IPS DF 6.9 (cell line): ENCODE measurements at regions not wholly inside any gene's neighbourhood (a gene's known extent, or its start where the extent isn't known, plus 50 kb on each side); places are given as distances from the start of the nearest gene placed in this dataset.
"Not testable (repeated sequence)": the region's sequence is repeated elsewhere in the genome, so short reads cannot be mapped to it uniquely, and the experiment has no call there.

Source experiments
- DNase-seq: peaks from one replicate; pipeline ENCODE4 v3.0.0-alpha.2; 2013; ENCODE audit warnings: low read depth, low spot score
- H3K27ac ChIP-seq: one replicate; pipeline ENCODE4 v1.5.1; 2013; ENCODE audit warnings: low read length, control low read depth
- H3K27me3 ChIP-seq: 2 replicates; pipeline ENCODE4 v1.6.1; 2013; ENCODE audit warnings: mild to moderate bottlenecking, low read length; ENCODE audit not compliant: control insufficient read depth, insufficient read depth
- H3K36me3 ChIP-seq: 2 replicates; pipeline ENCODE4 v1.6.1; 2013; ENCODE audit warnings: low read length; ENCODE audit not compliant: control insufficient read depth, insufficient read depth
- H3K4me1 ChIP-seq: 2 replicates; pipeline ENCODE4 v1.6.1; 2013; ENCODE audit warnings: low read length; ENCODE audit not compliant: control insufficient read depth, insufficient read depth
- H3K4me3 ChIP-seq: 2 replicates; pipeline ENCODE4 v1.5.1; 2013; ENCODE audit warnings: mild to moderate bottlenecking, low read length
- H3K9me3 ChIP-seq: 2 replicates; pipeline ENCODE4 v1.6.1; 2013; ENCODE audit warnings: low read length, inconsistent platforms; ENCODE audit not compliant: control insufficient read depth, insufficient read depth
- WGBS: extraction: QIAGEN DNeasy Blood & Tissue Kit; methylation state at CpG from one replicate; pipeline ENCODE4 v1.1.7; 2013; ENCODE audit warnings: mixed read lengths, missing lambda C conversion rate; ENCODE audit not compliant: insufficient read length, insufficient coverage; 5-methylcytosine and 5-hydroxymethylcytosine counted together

DNA sequence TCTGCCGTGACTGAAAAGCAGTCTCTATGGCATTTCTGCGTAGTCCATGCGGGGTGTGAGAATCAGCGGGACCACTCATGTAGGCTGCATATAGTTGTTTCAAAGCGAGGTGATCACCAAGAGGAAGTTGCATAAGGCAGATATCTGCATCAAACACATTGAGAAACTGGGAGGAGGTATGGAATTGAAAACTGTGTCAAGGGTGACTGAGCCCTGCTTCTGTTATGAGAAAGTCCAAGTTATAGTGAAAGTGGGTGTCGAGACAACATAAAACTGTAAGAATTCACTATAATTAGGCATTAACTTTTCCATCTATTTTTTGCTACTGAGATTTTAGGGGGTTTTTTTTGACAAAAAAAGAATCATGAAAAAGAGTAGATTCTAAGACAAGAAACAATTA is 109.3 kb downstream of the ZIC1 start:
- no peaks in the 10 kb centered on the region for H3K9me3 ChIP-seq
- H3K36me3 ChIP-seq = no peaks in the 10 kb centered on the region
- H3K27ac ChIP-seq = no peak overlapping the region
- H3K27me3 ChIP-seq = no peaks in the 10 kb centered on the region
- no CpG with 5 or more reads among the region's 6 CpGs for WGBS
- H3K4me1 ChIP-seq = no peaks in the 10 kb centered on the region
- H3K4me3 ChIP-seq = no peak overlapping the region
- no peak for DNase-seq

DNA sequence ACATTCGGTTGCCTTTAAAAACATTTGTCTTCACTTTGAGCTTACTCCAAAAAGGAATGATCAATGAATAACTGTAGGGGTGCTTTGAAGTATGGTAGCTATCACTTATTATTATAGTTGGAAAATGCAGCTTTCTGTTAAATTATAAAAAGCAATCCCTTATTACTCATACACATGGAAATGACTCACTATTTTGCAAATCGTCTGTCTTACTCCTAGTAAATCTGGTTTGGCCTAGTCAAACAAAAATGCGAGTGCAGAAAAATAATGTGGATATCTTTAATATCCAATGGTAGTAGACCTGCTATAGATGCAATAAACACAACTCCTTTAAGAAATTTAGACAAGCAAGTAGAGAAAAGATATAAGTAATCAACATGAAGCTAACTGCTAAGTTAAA is 112.5 kb downstream of the ZIC1 start:
- Histone ChIP-seq H3K4me1 (no peaks in the 10 kb centered on the region), H3K27ac (no peak overlapping the region), H3K27me3 (no peaks in the 10 kb centered on the region), H3K4me3 (no peak overlapping the region), H3K36me3 (no peaks in the 10 kb centered on the region), H3K9me3 (no peaks in the 10 kb centered on the region)
- WGBS = no CpG with 5 or more reads among the region's 3 CpGs
- no peak for DNase-seq

DNA sequence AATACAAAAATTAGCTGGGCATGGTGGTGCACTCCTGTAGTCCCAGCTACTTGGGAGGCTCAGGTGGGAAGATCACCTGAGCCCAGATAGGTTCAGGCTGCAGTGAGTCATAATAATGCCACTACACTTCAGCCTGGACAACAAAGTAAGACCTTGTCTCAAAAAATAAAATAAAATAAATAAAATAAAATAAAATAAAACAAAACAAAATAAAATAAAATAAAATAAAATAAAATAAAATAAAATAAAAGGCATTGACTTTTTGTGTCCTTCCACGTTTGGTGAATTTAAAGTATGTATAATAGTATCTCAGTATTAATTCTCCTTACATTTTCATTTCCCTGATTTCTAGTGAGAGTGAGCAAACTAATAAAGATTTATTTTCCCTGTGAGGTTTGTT is 113.6 kb downstream of the ZIC1 start:
- H3K4me1 ChIP-seq, H3K36me3 ChIP-seq, DNase-seq, H3K27ac ChIP-seq, H3K9me3 ChIP-seq, H3K27me3 ChIP-seq, H3K4me3 ChIP-seq: not testable (repeated sequence)
- no CpG with 5 or more reads among the region's 1 CpG for WGBS

DNA sequence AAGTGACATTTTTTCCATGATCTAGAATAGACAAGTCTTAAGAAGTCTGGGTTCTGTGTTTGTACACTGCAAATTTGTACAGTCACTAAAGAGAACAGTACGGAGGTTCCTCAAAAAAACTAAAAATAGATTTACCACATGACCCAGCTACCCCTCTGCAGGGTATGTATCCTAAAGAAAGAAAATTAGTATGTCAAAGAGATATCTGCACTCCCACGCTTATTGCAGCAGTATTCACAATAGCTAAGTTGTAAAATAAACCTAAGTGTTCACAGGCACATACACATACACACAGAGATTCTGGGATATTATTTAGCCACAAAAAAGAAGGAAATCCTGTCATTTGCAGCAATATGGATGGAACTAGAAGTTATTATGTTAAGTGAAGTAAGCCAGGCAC is 120.4 kb downstream of the ZIC1 start:
- H3K27me3 ChIP-seq = no peaks in the 10 kb centered on the region
- DNase-seq = no peak
- no peaks in the 10 kb centered on the region for H3K9me3 ChIP-seq
- no peak overlapping the region for H3K27ac ChIP-seq
- WGBS = no CpG with 5 or more reads among the region's 2 CpGs
- no peak overlapping the region for H3K4me3 ChIP-seq
- no peaks in the 10 kb centered on the region for H3K36me3 ChIP-seq
- no peaks in the 10 kb centered on the region for H3K4me1 ChIP-seq

DNA sequence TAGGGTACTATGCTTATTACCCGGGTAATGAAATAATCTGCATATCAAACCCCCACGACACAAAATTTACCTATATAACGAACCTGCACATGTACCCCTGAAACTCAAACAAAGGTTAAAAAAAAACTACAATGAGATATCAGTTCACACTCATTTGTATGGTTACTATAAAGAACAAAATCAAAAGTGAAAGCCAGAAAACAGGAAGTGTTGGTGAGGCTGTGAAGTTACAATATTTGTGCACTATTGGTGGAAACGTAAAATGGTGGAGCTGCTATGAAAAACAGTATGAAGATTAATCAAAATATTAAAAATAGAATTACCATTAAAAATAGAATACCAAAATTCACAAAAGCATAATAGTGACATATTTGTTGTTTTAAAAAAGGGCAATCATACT is 128.9 kb downstream of the ZIC1 start:
- Histone ChIP-seq H3K27me3 (no peaks in the 10 kb centered on the region), H3K4me3 (no peak overlapping the region), H3K4me1 (no peaks in the 10 kb centered on the region), H3K9me3 (no peaks in the 10 kb centered on the region), H3K36me3 (no peaks in the 10 kb centered on the region), H3K27ac (no peak overlapping the region)
- no CpG with 5 or more reads among the region's 4 CpGs for WGBS
- DNase-seq = no peak

DNA sequence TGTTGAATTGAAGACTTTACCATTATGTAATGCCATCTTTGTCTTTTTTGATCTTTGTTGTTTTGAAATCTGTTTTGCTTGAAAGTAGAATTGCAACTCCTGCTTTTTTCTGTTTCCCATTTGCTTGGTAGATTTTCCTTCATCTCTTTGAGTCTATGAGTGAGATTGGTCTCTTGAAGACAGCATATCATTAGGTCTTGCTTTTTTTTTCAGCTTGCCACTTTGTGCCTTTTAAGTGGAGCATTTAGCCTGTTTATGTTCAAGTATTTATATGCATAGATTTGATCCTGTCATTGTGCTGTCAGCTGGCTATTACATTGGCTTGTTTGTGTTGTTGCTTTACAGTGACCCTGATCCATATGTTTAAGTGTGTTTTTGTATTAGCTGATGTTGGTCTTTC is 131.8 kb downstream of the ZIC1 start:
- no peak for DNase-seq
- Histone ChIP-seq H3K27ac (no peak overlapping the region), H3K4me1 (no peaks in the 10 kb centered on the region), H3K27me3 (no peaks in the 10 kb centered on the region), H3K36me3 (no peaks in the 10 kb centered on the region), H3K4me3 (no peak overlapping the region), H3K9me3 (no peaks in the 10 kb centered on the region)

DNA sequence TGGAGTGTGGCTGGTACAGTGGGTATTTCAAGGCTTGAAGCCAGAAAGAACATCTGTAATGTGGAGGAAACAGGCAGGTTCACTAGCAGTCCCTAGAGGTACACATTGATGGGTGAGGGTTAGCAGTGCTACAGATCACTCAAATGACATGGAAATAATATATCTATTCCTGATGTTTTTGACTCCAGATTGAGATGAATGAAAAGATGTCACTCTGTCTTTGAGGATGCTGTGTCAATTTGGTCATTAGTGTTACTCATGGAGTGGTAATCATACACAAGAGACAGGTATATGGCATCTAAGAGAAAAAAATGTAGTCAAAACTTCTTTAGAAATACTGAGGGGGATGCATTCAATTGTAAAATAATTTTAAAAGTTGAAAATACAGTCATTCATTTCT is 135.1 kb downstream of the ZIC1 start:
- H3K36me3 ChIP-seq = no peaks in the 10 kb centered on the region
- no peaks in the 10 kb centered on the region for H3K9me3 ChIP-seq
- no peaks in the 10 kb centered on the region for H3K27me3 ChIP-seq
- no peak for DNase-seq
- no peak overlapping the region for H3K27ac ChIP-seq
- no peaks in the 10 kb centered on the region for H3K4me1 ChIP-seq
- no peak overlapping the region for H3K4me3 ChIP-seq

DNA sequence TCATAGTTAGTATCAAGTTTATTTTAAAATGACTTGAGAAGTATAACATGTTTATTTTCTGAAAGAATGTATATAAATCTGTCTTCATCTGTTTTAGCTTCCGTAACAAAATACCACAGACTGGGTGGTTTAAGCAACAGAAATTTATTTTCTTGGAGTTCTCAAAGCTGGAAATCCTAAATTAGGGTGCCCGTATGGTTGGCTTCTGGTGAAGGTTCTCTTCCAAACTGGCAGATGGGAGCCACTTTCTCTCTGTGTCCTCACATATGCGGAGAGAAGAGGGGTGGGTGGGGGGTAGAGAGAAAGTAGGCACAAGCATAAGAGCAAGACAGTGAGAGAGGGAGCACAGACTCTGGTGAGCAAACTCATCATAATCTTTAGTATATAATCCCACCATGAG is 142.3 kb downstream of the ZIC1 start:
- no peaks in the 10 kb centered on the region for H3K4me1 ChIP-seq

DNA sequence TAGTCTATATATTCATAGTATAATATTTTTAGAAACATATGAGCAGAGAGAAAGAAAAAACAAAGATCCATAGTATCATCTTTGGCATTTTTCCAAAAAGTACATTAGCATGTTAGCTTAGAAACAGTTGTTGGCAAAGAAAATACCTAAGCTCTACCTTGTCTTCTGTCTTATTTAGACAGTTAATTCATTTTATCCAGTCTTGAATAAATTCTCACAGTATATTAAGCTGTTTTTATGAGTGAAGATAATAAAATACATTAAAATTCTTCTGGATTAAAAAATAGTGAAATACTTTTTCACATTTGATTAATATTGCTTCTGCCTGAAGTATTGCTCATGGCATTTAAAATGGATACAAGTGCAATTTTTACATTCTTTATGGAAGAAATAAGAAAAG is 145.2 kb downstream of the ZIC1 start:
- Histone ChIP-seq H3K9me3 (no peaks in the 10 kb centered on the region), H3K4me3 (no peak overlapping the region), H3K36me3 (no peaks in the 10 kb centered on the region), H3K27ac (no peak overlapping the region), H3K4me1 (no peaks in the 10 kb centered on the region), H3K27me3 (no peaks in the 10 kb centered on the region)
- DNase-seq = no peak

More for the DNA sequence above, 142.3 kb downstream of the ZIC1 start:
- no peaks in the 10 kb centered on the region for H3K36me3 ChIP-seq
- no peaks in the 10 kb centered on the region for H3K9me3 ChIP-seq
- no peak overlapping the region for H3K4me3 ChIP-seq
- DNase-seq = no peak
- no peak overlapping the region for H3K27ac ChIP-seq
- no CpG with 5 or more reads among the region's 3 CpGs for WGBS
- H3K27me3 ChIP-seq = no peaks in the 10 kb centered on the region

DNA sequence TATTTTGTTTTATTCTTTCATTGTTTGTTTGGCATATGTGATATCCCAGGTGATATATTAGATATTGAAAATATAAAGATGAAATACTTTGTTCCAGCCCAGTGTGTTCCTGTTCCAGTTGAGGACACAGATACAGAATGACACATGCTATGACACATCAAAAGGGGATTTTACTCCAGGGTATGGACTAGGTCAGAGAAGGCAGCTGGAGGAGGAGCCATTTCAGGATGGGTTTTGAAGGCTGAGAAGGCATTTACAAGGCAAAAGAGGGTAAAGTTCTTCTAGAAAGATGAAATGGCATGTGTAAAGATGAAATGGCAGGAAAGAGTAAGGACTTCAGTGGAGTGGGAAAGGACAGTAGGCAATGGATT is 163.8 kb downstream of the ZIC1 start:
- no peaks in the 10 kb centered on the region for H3K9me3 ChIP-seq
- H3K36me3 ChIP-seq = no peaks in the 10 kb centered on the region
- no peak for DNase-seq
- H3K4me1 ChIP-seq = no peaks in the 10 kb centered on the region
- no peak overlapping the region for H3K27ac ChIP-seq
- H3K27me3 ChIP-seq = no peaks in the 10 kb centered on the region
- no peak overlapping the region for H3K4me3 ChIP-seq

DNA sequence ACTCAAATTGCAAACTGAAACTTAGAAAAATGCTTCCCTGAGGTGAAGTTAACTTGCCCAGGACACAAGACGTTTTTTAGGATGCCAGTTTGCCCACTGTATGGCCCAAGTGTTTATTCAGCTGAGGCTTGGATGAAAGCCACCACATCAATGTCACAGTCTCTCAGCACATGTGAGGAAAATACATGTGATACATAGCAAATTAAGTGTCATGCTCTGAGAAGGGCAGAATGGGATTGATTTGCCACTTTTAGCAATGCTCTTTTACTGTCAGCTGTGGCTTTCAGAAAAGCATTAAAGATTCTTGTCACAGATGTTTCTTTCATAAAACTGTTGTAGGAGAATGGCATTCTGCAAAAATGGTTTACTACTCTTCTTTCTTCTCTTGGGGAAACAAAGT is 165.5 kb downstream of the ZIC1 start:
- H3K4me3 ChIP-seq = no peak overlapping the region
- no peak for DNase-seq
- H3K27me3 ChIP-seq = no peaks in the 10 kb centered on the region
- no CpG with 5 or more reads among the region's 1 CpG for WGBS
- no peaks in the 10 kb centered on the region for H3K9me3 ChIP-seq
- no peaks in the 10 kb centered on the region for H3K4me1 ChIP-seq
- no peak overlapping the region for H3K27ac ChIP-seq
- H3K36me3 ChIP-seq = no peaks in the 10 kb centered on the region

DNA sequence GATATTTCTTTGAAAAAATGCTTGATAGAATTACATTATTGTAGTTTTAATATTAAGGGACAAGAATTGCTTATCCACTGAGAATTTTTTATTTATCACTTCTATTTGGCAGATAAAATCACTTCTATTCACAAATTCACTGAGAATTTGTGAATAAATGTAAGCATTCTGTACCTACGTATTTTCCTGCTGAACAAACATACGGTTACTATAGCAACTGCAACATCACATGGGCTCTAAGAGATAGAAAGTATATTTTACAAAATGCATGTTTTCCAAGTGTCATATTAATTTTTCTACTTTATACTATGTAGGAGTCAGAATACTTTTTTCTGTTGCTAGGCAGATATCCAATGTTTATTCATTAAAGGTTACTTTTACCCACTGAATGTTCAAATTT is 166.2 kb downstream of the ZIC1 start:
- Histone ChIP-seq H3K27me3 (no peaks in the 10 kb centered on the region), H3K4me3 (no peak overlapping the region), H3K27ac (no peak overlapping the region), H3K36me3 (no peaks in the 10 kb centered on the region), H3K4me1 (no peaks in the 10 kb centered on the region), H3K9me3 (no peaks in the 10 kb centered on the region)
- DNase-seq = no peak
- no CpG with 5 or more reads among the region's 2 CpGs for WGBS
